ENCODE measurements at regions not wholly inside any gene's neighbourhood (a gene's known extent, or its start where the extent isn't known, plus 50 kb on each side); places are given as distances from the start of the nearest gene placed in this dataset.
A peak's percentile ranks its signal among the peaks of the same experiment; 100 is the strongest.

DNA sequence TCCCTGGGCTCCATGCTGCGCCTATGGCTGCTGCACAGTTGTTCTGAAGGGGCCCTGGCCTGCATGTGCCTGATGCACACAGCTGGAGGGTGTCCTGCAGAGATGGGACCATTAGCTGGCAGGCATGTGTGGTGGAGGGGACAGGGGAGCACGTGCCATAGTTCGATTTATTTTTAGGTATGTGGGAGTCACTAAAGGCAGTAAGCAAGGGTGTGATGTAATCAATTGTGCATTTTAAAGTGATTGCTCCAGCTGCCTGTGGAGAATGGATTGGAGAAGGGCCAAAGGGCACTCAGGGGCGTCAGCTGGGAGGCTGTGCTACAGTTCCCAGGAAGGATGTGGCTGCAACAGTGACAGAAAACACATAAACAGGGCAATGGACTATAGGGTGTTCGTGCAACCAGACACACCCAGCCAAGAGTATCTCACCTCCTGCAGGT, 205.1 kb downstream of the ARL4C start:
- Histone ChIP-seq H3K9me3 (no peaks in the 10 kb centered on the region), H3K4me1 (peaks cover 4 to 50% (median 24%) of the 10 kb centered on the region in 4 donors), H3K27ac (peak overlapping the region; percentile 63 to 74 (median 66)), H3K4me3 (no peak overlapping the region), H3K27me3 (no peaks in the 10 kb centered on the region), H3K36me3 (no peaks in the 10 kb centered on the region)
- peak; percentile 75 for DNase-seq
- TF ChIP-seq POLR2AphosphoS5 (IDR thresholded peaks at IDR 0.05): peak in 2 of 3 donors; percentile 6 to 22
- TF ChIP-seq POLR2A (IDR thresholded peaks at IDR 0.05): no peak
- intact Hi-C loops (cut with DNase I; ENCODE audit: low total_unique reads) (loop anchor here (5.0 kb wide), 1 partner anchor 206 kb away; the partner anchor contains the start of gene ARL4C), in situ Hi-C loops (cut with MboI; ENCODE audit: low pct_ligation_motif_present in 1 of 4, low pct_unique_long_range_greater_than_20kb in 1 of 4, low sequenced_read_pairs in 3 of 4) (loop anchor here in 2 of 4 donors (25.0 kb wide), 2 partner anchors 196 to 304 kb away; partner anchors contain the start of gene ARL4C (in 1 of the 2))
- 34% methylated on average over 5 of the region's 5 CpGs; no CpG with 5 or more reads in 1 of the 2 donors for WGBS, 2 donors (ENCODE audit: low coverage in 1 of 2)

DNA sequence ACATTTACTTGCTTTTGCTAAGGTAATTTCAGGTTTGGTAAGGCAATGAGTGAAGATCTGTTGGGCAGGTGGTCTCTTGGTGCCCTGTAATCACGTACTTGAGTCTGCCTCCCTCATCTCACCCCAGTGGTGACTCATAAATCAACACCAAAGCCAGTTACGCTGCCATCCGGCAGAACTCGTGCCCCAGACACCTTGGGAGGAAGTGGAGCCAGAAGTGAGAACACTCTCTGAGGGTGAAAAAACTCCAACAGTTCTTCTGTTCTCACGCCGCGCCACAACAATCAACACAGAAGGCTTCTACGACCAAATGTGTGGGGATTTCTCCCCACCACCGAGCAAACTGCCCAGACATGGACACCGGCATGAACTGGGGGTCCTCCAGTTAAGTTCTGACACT, 206.2 kb downstream of the ARL4C start:
- H3K4me1 ChIP-seq: peaks cover 12 to 59% (median 29%) of the 10 kb centered on the region in 4 donors
- DNase-seq: peak; percentile 60
- H3K36me3 ChIP-seq: no peaks in the 10 kb centered on the region
- H3K4me3 ChIP-seq: no peak overlapping the region
- no peak for TF ChIP-seq EP300 (IDR thresholded peaks at IDR 0.05; ENCODE audit: low read depth)
- TF ChIP-seq POLR2A (IDR thresholded peaks at IDR 0.05): peak; percentile 22
- TF ChIP-seq POLR2AphosphoS5 (IDR thresholded peaks at IDR 0.05): no peak
- TF ChIP-seq, protein P1, sequence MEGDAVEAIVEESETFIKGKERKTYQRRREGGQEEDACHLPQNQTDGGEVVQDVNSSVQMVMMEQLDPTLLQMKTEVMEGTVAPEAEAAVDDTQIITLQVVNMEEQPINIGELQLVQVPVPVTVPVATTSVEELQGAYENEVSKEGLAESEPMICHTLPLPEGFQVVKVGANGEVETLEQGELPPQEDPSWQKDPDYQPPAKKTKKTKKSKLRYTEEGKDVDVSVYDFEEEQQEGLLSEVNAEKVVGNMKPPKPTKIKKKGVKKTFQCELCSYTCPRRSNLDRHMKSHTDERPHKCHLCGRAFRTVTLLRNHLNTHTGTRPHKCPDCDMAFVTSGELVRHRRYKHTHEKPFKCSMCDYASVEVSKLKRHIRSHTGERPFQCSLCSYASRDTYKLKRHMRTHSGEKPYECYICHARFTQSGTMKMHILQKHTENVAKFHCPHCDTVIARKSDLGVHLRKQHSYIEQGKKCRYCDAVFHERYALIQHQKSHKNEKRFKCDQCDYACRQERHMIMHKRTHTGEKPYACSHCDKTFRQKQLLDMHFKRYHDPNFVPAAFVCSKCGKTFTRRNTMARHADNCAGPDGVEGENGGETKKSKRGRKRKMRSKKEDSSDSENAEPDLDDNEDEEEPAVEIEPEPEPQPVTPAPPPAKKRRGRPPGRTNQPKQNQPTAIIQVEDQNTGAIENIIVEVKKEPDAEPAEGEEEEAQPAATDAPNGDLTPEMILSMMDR (IDR thresholded peaks at IDR 0.05): no peak
- in situ Hi-C loops (cut with MboI; ENCODE audit: low pct_ligation_motif_present in 1 of 4, low pct_unique_long_range_greater_than_20kb in 1 of 4, low sequenced_read_pairs in 3 of 4): loop anchor here in 2 of 4 donors (25.0 kb wide), 2 partner anchors 197 to 303 kb away; partner anchors contain the start of gene ARL4C (in 1 of the 2)
- no peaks in the 10 kb centered on the region for H3K27me3 ChIP-seq
- WGBS, 2 donors (ENCODE audit: low coverage in 1 of 2): 62% methylated on average over 10 of the region's 10 CpGs; no CpG with 5 or more reads in 1 of the 2 donors
- H3K27ac ChIP-seq: peak overlapping the region; percentile 63 to 74 (median 66)
- H3K9me3 ChIP-seq: no peaks in the 10 kb centered on the region
- intact Hi-C loops (cut with DNase I; ENCODE audit: low total_unique reads): loop anchor here (5.0 kb wide), 1 partner anchor 207 kb away; the partner anchor contains the start of gene ARL4C

DNA sequence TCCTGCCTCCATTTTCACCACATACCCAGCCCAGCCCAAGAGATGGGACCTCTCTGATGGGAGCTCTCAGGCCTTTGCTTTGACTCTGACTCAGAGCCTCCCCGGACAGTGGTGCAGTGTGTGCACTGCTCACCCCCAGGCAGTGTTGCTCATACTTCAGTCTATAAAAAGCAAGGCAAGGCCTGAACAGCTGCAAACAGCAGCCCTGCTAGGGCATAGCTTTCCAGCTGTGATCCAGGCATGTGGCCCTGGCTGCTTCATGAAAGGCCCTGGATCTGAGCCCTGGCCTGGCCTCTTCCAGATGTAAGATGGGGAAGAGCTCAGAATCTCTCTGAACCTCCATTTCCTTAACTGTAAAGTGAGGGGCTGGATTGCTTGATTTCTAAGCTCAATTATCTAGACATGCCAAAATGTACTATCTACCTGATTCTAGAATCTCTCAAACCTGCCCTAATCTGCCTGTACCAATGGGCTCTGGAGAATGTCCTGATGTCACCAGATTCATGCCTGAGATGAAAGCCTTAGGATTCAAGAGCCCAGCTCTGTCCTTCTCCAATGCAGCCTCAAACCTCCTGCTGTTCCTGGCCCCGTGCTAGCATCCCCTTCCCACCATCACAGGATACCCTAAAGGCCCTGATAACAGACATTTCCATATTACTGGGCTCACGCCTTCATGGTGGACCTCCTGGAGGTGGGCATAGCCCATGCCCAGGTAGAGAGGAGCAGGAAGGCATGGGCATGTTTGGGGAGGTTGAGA, 206.9 kb downstream of the ARL4C start:
- Histone ChIP-seq H3K4me3 (no peak overlapping the region), H3K4me1 (peaks cover 12 to 60% (median 29%) of the 10 kb centered on the region in 4 donors), H3K9me3 (no peaks in the 10 kb centered on the region), H3K27ac (peak overlapping the region; percentile 63 to 74 (median 66)), H3K36me3 (no peaks in the 10 kb centered on the region), H3K27me3 (no peaks in the 10 kb centered on the region)
- DNase-seq: no peak
- WGBS, 2 donors (ENCODE audit: low coverage in 1 of 2): 79 to 100% methylated on average over 1 to 3 of the region's 3 CpGs
- TF ChIP-seq, protein P1 (IDR thresholded peaks at IDR 0.05): no peak
- TF ChIP-seq POLR2AphosphoS5 (IDR thresholded peaks at IDR 0.05): peak in 1 of 3 donors; percentile 49
- in situ Hi-C loops (cut with MboI; ENCODE audit: low pct_ligation_motif_present in 1 of 4, low pct_unique_long_range_greater_than_20kb in 1 of 4, low sequenced_read_pairs in 3 of 4) (loop anchor here in 3 of 4 donors (10.0 to 25.0 kb wide), 3 partner anchors 197 to 303 kb away; partner anchors contain the start of gene ARL4C (in 3 of the 3)), intact Hi-C loops (cut with DNase I; ENCODE audit: low total_unique reads) (loop anchor here (5.0 kb wide), 1 partner anchor 207 kb away; the partner anchor contains the start of gene ARL4C)

DNA sequence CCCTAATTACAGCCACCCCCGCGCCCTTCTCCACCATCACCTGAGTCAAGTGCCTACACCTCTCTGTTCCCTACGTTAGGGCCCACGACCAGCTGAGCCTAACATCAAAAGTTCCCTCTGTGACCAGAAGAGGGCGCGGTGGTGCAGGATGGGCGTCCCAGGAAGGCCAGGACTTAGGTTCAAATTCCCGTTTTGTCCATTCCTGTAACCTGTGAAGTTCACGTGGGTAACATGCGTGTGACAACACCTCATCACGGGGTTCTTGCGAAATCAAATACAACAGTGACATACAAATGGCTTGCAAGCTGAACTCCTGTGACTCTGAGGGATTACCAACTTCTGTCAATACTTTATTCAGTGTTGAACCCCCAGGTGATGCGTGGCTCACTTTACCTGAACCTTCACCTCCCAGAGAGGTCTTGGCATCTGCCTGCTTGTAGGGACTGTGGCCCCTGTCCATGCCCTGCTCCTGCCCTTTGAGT, 207.9 kb downstream of the ARL4C start:
- peak overlapping the region; percentile 47 to 74 (median 66) for H3K27ac ChIP-seq
- in situ Hi-C loops (cut with MboI; ENCODE audit: low pct_ligation_motif_present in 1 of 4, low pct_unique_long_range_greater_than_20kb in 1 of 4, low sequenced_read_pairs in 3 of 4): loop anchor here in 3 of 4 donors (10.0 to 25.0 kb wide), 3 partner anchors 198 to 302 kb away; partner anchors contain the start of gene ARL4C (in 3 of the 3)
- no peaks in the 10 kb centered on the region for H3K27me3 ChIP-seq
- H3K4me3 ChIP-seq: no peak overlapping the region
- H3K4me1 ChIP-seq: peaks cover 12 to 60% (median 29%) of the 10 kb centered on the region in 4 donors
- 64% methylated on average over 13 of the region's 13 CpGs; no CpG with 5 or more reads in 1 of the 2 donors for WGBS, 2 donors (ENCODE audit: low coverage in 1 of 2)
- no peaks in the 10 kb centered on the region for H3K36me3 ChIP-seq
- no peaks in the 10 kb centered on the region for H3K9me3 ChIP-seq
- TF ChIP-seq, protein P1 (IDR thresholded peaks at IDR 0.05): peak; percentile 72 to 80 (median 77)
- no peak for TF ChIP-seq EP300 (IDR thresholded peaks at IDR 0.05; ENCODE audit: low read depth)
- intact Hi-C loops (cut with DNase I; ENCODE audit: low total_unique reads): no loop called here
- DNase-seq: peak; percentile 77

All from transverse colon (tissue), 4 donors.